NCI-H1417 (cell line): ENCODE measurements at regions not wholly inside any gene's neighbourhood (a gene's known extent, or its start where the extent isn't known, plus 50 kb on each side); places are given as distances from the start of the nearest gene placed in this dataset.

Experiments
- DNase-seq, 3 experiments: peaks; one replicate each; lab custom pipeline; 2025; lab: John Stamatoyannopoulos, UW

DNA sequence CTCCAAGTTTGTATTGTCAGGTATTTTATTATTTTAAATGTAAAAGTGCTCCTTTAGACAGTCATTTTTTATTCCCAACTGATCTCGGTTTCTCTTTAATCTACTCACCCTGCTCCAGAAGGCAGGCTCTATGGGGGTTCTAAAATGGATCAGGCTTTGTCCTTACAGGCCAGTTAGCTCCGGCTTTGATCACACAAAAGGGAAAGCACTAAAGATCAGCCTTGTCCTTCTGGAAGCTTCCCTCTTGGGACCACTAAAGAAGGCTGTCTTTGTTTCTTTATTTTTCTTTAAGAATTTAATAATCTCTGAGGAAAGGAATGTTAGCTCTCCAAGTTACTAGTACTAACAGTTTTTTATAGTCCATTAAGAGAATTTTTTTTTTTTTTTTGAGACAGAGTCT is 560.5 kb upstream of the ZNF717 start:
- no peak for DNase-seq

DNA sequence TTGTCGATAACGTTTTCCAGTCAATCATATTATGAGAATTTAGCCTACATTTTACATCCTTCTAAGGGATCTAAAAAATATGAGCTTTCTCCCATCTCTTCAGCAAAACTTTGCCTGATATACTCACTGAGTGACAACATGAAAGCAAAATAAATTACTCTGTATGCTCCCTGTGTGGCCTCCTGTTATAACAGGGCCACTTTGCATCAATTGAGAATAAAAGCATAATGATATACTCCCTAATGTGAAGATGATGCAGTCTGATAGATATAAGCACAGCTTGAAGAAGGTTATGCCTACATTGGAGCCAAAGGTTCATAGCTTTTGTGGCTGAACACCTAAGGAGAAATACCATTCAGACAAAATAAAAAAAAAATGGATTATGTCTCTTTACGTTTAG is 561.3 kb upstream of the ZNF717 start:
- DNase-seq, result no peak

- DNase-seq, result no peak
Measured at GRCh38 chr3:76349715-76350480, 564.5 kb upstream of the ZNF717 start.

DNA sequence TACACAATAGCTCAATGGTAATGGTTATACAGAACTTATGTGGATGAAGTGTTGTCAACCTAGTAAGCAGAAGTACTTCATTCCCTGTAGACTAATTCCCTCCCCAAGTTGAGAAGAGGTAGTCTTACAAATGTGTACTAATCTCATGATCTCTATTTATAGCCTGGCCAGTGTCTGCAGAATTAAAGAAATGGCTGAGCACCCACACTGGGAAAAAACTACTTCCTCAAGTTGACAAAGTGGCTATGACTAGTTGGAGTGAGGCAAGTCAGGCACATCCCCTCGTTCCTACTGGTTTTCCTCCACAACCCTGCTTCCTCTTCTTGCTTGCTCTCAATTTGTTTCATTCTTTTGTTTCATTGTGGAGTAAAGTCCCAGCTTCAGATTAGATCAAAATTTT is 566.7 kb upstream of the ZNF717 start:
- DNase-seq, result no peak

DNA sequence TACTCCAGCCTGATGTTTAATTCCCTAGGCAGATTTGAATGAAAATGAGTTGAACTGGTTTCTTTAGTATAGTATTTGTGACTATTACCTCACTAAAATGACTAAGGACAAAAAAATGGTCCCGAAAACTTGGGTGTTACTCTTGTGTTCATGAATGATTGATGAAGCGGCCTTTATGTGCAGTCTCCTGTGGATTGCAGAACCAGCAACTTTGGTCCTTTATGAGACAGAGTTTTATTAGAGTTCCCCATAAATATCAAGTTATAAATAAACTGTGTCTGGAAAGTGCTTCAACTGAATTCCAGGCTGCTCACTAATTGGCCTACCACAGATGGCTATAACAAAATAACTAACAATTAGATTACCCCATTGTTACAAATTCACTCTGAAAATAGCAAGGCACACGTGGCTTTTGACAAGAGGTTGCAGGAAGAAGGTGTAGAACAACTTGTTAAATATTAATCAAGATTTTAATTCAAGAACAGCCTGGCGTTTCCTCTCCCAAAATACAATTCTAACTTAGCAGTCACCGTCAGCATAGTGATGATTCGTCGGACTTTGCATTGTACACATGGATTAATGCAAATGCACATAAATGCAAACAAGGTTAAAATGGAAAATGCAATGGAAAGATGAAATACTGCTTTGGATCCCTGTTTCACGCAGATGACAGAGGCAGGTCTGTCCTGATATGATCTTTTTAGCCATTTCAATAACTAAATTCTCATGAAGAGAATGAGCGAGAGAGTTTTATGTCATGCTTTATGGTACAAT is 567.3 kb upstream of the ZNF717 start:
- no peak for DNase-seq

GRCh38 chr3:76353683-76354082 is 568.3 kb upstream of the ZNF717 start:
- DNase-seq, result no peak

DNA sequence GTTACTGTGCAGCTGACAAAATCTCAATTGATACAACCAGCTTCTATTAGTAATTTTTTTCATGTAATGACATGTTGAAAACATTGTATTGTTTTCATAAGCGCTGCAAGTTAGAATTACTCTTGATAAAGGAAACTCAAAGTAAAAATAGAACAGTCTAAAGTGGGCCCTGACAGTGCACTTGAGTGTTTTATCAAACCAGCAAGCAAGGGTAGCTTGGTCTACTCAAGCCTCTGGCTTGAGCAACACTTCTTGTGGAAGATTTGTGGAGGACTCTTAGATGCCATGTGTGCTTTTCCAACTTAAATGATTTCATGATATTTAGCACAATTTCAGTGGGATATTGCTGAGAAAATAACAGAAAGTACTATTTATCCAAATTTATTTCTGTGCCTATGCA is 575.7 kb upstream of the ZNF717 start:
- no peak for DNase-seq

- no peak for DNase-seq
Measured at GRCh38 chr3:76362643-76363042, 577.3 kb upstream of the ZNF717 start.

DNA sequence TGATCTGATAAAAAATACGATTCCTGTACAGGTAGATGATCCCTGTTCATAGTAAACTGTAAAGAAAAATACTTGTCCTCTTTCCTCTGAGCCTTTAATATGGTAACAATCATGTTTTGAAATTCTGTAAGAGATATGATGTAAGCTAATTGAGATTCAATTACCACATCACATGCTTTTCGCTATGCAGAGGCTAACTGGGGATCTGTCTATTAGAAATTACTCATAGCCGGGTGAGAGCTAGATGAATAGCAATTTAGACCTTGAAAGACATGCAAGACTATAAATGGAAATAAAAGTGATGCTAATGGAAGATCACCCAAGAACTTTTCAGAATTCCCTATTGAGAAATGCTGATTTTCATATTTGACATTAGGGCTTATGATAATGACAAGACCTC is 579.9 kb upstream of the ZNF717 start:
- DNase-seq, result no peak

DNA sequence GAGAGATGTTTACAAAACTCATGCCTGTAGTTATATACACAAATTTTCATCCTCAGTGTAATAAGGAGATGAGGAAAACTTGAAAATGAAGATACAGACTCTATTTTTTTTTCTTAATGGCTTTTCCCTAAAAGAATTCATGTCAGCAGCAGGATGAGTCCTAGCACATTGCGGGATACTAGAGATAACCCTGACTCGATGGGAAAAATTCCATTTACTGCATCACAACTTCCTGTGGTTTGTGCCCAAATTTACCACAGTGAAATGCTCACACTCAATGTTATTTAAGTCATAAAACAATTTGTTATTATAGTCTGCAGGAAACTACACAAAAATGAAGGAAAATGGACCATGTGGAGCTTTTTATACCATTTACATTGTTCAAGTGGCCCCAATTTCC is 581.9 kb upstream of the ZNF717 start:
- DNase-seq, result no peak

- peak in 1 of 3 experiments; percentile 2 for DNase-seq
Measured at GRCh38 chr3:76369170-76369569, 583.8 kb upstream of the ZNF717 start.

- DNase-seq, result peak in 2 of 3 experiments; percentile 7 to 39
Measured at GRCh38 chr3:76370749-76371520, 585.6 kb upstream of the ZNF717 start.

- no peak for DNase-seq
Measured at GRCh38 chr3:76372497-76372896, 587.1 kb upstream of the ZNF717 start.

GRCh38 chr3:76377074-76377473 is 591.7 kb upstream of the ZNF717 start:
- DNase-seq, result no peak

DNA sequence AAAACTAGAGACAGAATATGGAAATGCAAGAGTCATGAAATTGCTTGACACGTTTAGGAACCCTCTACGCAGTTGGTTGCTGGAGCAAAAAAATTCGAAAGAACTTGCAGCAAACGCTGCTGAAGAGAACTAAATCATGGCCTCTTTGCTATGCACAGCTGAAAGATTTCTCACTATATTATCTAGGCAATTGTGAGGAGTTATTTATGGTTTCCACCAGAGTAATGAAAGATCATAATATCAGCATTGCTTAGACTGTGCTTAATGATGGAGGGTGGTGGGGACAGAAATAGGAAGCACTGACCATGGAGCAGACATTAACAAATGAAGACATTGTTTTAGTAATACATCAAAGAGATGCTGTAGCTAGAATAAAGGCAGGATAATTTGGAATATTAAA is 593.4 kb upstream of the ZNF717 start:
- DNase-seq, result no peak

DNA sequence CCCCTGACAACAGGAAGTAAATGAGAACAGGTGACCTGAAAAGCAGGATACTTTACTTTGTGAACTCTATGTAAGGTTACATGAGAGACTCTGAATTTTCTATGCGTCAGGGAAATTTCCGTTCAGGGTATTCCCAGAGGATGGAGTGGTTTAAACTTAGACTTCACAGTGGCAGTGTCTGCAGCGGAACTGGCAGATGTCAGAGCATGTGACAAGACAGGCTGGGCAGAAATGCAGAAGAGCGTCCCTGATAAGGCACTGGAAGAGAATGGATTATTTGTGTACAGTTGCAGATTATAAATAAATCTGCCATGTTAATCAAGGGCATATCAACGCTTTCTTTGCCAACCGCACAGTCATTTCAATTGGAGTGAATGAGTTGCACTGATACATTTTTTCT is 598.4 kb upstream of the ZNF717 start:
- peak in 1 of 3 experiments; percentile 8 for DNase-seq

DNA sequence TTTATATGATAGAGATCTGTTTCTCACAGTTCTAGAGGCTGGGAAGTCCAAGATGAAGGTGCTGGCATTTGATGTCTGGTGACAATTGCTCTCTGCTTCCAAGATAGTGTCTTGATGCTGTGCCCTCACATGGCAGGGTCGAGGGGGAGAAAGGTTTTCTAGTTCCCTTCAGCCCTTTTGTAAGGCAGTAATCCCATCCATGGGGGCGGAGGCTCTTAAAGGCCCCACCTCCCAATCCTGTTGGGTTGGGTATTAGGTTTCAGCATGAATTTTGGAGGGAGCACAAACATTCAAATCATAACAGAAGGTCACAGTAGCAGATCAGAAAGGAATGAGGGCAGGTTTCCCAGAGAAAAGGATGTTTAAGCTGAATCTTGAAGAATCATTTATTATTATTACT is 601.7 kb upstream of the ZNF717 start:
- no peak for DNase-seq

DNA sequence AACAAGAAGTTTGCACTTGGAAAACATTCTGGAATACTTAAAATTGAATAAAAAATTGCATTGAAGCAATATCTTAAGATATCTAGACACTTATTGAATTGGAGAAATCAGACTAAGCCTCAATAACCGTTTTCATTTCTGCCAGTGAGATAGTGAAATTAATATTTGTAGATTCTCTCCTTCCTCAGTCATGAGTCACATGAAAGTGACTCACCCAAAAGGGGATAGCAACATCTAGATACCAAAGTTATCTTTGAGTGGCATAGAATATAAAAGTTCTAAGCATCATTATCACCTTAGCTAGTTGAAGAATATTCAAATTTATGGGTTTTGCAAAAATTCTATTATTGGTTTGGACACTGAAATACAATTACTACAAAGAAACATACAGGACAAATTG is 614.8 kb upstream of the ZNF717 start:
- DNase-seq, result no peak

- DNase-seq, result no peak
Measured at GRCh38 chr3:76402926-76403325, 617.6 kb upstream of the ZNF717 start.

DNA sequence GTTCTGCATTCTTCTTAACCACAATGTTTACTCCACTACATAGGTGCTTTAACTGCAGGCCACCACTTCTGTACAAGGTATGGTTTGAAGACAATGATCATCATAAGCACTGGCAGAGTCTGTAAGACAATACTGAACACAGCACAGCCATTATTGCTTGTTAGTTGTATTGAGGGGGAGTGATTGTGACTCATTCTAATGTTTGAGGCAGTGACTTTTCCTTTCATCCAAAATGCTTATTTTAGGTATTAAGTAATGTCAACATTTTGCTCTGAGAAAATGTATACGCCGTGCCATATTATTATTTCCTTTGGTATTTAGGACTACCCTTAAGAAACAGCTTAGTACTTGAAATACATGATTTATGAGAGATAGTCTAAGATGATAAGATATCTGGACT is 618.2 kb upstream of the ZNF717 start:
- DNase-seq, result peak in 1 of 3 experiments; percentile 45

GRCh38 chr3:76405196-76405595 is 619.8 kb upstream of the ZNF717 start:
- no peak for DNase-seq

DNA sequence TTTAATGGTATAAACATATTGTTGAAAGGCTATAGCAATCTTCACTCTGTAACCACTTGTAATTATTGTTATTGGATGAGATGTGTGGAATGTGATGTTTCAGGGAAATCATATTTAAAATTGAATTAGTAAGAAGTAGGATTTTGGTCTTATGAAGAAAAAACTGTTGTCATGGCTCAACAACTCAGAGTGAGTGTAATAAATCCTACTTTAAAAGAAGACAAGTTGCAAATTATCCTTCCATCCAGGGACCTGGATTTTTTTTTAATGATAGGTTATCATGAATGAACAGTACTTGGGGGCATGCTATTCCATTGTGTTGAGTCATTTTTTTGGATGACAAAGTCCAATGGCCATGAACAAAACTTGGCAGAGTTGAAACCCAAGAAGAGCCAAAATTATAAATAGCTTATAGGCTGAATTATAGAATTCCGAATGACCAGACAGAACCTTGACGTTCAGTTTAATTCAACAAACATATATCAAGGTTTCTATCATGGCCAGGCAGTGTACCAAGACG is 625.5 kb upstream of the ZNF717 start:
- no peak for DNase-seq

DNA sequence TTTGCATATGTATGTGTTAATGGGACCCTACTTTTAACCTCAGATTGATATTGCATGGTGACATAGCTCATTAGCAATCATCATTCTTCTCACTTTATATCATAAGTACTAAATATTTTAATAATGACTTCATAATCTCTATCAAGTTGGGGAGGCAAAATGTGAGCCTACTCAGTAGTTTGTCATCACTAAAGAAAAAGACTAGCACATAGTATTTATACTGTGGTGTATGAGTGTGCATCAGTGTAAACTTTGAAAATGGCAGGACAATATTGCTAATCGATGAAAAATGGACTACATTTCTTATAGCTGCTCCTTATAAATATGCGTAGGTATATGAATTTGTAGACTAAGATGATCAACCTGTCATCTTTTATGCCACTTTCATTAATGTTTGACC is 624.5 kb upstream of the ROBO2 start:
- DNase-seq, result no peak
